ENCODE measurements at regions not wholly inside any gene's neighbourhood (a gene's known extent, or its start where the extent isn't known, plus 50 kb on each side); places are given as distances from the start of the nearest gene placed in this dataset.

GRCh38 chr1:78797108-78797781, 147.6 kb downstream of the IFI44 start:
- DNase-seq (ENCODE audit: low read depth in 2 of 2) = no peak

DNA sequence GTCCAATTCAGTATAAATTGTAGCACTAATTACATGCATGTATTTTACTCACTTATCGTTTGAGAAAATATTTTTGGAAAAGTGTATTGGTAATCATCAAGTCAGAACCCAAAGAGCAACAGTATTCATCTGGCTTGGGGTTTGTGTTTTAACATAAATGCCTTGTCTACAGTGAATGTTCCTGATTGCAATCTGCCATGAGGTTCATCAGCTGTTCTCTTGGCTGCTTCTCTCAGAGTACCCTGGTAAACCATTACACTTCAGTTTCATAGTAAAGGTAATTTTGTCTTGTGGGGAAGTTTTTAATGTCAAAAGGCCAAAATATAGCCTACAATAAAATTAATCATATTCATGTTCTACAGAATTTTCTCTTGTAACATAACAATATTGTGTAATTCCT, 150.3 kb downstream of the IFI44 start:
- DNase-seq (ENCODE audit: low read depth in 2 of 2) = no peak

GRCh38 chr1:78814176-78814575, 164.5 kb downstream of the IFI44 start:
- DNase-seq (ENCODE audit: low read depth in 2 of 2) = no peak

- DNase-seq (ENCODE audit: low read depth in 2 of 2) = no peak
Measured at GRCh38 chr1:78825561-78825960, 175.9 kb downstream of the IFI44 start.

DNA sequence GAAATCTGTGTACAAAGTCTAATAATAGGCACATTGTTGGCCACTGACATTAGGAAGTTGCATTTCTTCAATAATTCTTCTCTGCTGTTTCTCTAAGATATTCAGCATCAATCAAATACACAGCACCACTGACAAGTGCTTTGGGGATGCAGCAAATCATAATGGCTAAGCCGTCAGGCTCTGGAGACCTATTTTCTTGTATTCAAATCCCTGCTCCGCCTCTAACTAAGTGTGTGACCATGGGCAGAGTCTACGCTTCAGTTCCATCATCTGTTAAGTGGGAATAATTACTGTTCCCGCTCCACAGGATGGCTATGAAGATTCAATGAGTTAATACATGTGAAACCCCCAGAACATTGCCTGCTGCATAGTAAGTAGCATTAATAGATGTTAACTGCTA, 176.9 kb downstream of the ADGRL4 start:
- DNase-seq (ENCODE audit: low read depth in 2 of 2) = no peak

GRCh38 chr1:78830321-78830720, 176.2 kb downstream of the ADGRL4 start:
- DNase-seq (ENCODE audit: low read depth in 2 of 2) = no peak

DNA sequence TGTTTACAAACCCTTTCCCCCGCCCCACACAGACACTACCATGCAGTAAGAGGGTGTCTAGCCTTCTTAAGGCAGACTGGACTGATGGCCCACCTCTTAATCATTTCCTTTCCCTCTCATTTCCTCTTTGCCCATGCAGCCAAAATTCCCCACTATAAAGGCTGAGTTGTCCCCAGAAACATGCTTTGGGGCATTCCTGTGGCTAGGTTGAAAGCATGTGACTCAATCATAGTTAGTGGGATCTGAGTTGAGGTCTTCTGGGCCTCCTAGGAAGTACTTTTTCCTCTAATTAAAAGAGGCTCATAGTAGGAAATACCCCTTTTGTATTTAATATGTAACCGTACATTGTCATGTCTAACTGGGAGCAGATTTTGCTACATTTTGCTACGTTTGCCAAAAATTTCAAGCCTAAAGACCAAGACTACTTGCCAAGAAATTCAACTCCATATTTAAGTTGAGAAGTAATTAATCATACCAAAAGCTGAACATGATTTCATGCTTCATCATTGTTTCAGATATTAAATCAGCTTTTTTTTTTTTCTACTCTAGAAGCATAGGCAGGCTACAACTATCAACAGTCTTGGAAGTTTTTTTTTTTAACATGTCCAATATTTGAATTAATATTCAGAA, 174.7 kb downstream of the ADGRL4 start:
- DNase-seq (ENCODE audit: low read depth in 2 of 2) = no peak

- no peak for DNase-seq (ENCODE audit: low read depth in 2 of 2)
Measured at GRCh38 chr1:78833491-78833890, 173.0 kb downstream of the ADGRL4 start.

GRCh38 chr1:78834201-78834741, 172.3 kb downstream of the ADGRL4 start:
- DNase-seq (ENCODE audit: low read depth in 2 of 2) = no peak

GRCh38 chr1:78836726-78837125, 169.8 kb downstream of the ADGRL4 start:
- DNase-seq (ENCODE audit: low read depth in 2 of 2) = no peak

- peak in 1 of 2 experiments; percentile 4 for DNase-seq (ENCODE audit: low read depth in 2 of 2)
Measured at GRCh38 chr1:78839704-78840277, 166.7 kb downstream of the ADGRL4 start.
